Eye (tissue), 1 donor: ENCODE measurements at regions not wholly inside any gene's neighbourhood (a gene's known extent, or its start where the extent isn't known, plus 50 kb on each side); places are given as distances from the start of the nearest gene placed in this dataset.

Experiments
- DNase-seq: peaks from one replicate; pipeline ENCODE4 v3.0.0-alpha.2; 2015

DNA sequence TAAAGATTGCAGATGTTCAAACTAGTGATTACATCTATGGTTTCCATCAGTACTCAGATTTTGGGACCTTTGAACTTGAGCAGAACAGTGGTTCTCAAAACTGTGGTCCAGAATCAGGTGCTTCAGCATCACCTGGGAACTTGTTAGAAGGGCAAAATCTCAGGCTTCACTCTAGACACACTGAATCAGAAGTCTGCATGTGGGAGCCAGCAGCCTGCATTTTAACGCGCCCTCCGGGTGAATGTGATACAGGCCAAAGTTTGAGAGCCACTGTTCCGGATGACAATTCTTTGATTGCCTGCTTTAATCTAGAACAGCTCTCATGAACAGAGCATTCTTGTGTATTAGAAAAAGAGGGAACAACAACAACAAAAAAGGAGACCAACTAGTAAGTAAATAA lies 261.7 kb downstream of the GPD2 start:
- DNase-seq = no peak

- DNase-seq = peak; percentile 26
Observed at GRCh38 chr2:156700681-156701080, 264.5 kb downstream of the GPD2 start.

- DNase-seq = no peak
Observed at GRCh38 chr2:156702541-156702940, 266.4 kb downstream of the GPD2 start.

DNA sequence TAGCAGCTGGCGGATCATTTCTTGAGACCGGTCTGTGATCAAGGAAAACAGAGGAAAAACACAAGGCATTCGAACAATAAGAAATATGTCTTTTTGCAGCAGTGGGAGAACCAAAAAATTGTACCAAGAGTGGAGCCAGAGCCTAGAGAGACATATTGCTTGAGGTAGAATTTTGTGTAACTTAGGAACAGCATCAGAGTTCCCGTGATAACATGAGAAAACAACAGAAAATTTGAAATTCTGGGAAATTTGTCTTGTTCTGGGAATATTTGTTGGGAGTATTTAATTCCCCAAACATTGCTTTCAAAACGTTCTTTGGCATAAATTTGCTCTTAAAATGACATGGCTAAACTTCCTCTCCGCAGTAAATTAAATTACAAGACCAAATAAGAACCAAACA lies 267.5 kb downstream of the GPD2 start:
- DNase-seq = no peak

GRCh38 chr2:156704132-156704531 lies 268.0 kb downstream of the GPD2 start:
- DNase-seq = no peak

DNA sequence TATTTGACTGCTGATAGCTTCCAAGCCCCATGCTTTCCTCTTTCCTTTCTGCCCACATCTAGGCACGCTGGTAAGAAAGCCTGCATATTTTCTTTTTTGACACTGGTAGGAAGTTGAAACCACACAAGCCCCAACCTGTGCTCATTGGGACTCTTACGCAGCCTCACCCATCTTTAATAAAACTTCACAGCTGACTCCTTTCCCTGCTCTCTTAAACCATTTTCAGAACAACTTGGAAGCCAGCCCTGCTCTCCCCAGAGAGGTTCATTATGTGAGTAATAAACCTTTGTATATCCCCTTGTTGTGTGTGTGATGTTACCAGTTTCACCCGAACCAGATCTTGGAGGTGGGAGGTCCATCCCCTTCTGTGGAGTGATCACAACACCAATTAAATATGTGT lies 268.4 kb downstream of the GPD2 start:
- no peak for DNase-seq

GRCh38 chr2:156706576-156706975 lies 270.4 kb downstream of the GPD2 start:
- DNase-seq = no peak

DNA sequence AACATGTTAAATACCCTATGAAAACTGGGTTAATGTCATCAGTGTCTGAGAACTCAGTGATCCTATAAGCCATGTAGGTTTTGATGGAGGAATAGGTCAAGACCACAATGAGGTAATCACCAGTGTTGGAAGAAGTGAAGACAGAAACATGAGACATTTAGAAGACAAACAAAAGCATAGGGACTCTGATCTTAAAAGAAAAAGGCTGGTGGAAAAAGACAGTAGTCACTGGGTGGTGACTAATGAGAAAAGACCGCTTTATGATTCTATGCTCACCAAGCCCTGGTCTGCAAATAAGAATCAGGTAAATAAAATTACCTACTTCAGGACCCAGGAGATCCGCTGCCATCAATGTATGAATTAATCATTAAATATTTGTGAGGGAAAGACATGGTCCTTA lies 271.9 kb downstream of the GPD2 start:
- DNase-seq = no peak

DNA sequence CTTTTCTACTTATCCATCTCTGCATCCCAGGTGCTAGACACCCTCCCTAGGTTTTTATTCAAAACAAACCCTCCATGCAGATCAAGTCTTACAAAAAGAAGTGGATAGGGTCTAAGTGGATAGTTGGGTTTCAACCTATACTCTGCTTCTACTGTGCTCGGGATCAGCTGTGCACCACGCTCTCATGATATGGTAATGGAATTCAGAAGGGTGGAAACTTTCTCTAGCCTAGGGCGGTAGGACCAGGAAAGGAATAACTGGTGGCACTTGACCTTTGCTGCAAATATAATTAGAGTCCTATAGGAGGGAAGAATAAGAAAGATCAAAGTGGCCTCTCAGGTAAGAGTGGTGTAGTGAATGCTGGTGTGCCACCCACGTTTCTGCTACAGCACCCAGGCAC lies 272.9 kb downstream of the GPD2 start:
- no peak for DNase-seq

DNA sequence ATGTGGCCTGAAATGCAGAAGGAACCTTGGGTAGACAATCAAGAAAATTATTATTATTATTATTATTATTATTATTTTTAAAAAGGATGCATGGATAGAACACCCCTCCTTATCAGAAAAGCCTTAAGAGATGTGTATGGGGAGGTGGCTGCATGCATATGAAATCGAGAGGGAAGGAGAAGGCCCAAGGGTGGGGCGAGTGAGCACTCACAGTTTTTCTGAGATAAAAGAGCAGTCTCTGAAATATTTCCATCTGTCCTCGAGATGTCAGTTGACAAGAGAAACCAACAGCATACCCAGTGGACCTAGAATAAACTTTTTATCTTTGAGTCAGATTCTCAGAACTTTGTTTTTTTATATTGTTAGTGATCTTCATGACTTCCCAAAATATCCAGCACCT lies 282.9 kb downstream of the GPD2 start:
- no peak for DNase-seq

- DNase-seq = no peak
Observed at GRCh38 chr2:156727867-156728266, 291.7 kb downstream of the GPD2 start.

DNA sequence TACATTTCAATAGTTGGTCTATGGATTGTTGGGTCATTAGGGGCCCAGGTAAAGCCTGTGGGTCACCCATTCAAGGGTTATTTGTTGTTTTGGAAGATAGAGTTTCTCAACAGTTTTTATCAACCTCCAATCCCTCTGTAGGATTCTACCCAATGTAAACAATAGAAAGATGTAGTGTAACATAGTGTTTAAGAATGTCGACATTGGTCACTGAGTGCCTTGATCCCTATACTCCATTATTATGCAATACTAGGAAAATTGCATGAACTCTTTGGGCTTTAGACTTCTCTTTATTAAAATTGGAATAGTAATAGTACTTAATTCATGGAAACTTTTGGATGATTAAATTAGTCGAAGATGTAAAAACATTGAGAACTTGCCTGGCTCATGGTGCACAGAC lies 292.1 kb downstream of the GPD2 start:
- no peak for DNase-seq

- no peak for DNase-seq
Observed at GRCh38 chr2:156731506-156731905, 295.3 kb downstream of the GPD2 start.

GRCh38 chr2:156736950-156737349 lies 300.8 kb downstream of the GPD2 start:
- DNase-seq = no peak

- DNase-seq = no peak
Observed at GRCh38 chr2:156739301-156739700, 303.1 kb downstream of the GPD2 start.

DNA sequence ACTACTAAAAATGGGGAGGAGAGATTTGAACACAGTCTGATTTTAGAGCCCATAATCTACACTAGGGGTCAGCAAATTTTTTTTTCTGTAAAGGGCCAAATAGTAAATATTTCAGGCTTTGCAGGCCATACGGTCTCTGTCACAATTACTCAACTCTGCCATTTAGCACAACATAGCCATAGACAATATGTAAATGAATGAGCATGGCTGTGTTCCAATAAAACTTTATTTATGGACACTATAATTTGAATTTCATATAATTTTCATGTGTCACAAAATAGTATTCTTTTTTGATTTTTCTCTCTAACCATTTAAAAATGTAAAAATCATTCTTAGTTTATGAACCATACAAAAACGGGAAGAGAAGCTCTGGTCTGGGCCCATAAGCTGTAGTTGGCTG lies 309.4 kb downstream of the GPD2 start:
- DNase-seq = no peak

- DNase-seq = no peak
Observed at GRCh38 chr2:156748221-156748620, 312.0 kb downstream of the GPD2 start.

GRCh38 chr2:156752042-156752441 lies 315.9 kb downstream of the GPD2 start:
- DNase-seq = no peak

GRCh38 chr2:156753766-156754165 lies 317.6 kb downstream of the GPD2 start:
- no peak for DNase-seq

DNA sequence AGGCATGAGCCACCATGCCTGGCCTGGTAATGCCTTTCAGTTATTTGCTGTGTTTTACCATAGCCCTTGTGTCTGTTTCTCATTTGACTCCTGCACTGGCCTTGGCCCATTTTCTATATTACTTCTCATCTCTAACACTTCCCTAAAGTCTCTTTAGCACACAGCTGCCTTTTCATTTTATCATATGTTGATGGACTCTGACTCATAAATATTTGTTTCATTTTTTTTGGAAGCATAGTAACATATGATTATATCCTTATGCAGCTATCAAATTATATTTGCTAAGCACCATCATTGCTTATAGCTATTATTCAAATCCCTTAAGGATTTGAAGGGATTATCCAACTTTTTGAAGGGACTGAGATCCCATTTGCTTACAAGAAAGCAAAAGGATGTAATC lies 320.3 kb downstream of the GPD2 start:
- no peak for DNase-seq

DNA sequence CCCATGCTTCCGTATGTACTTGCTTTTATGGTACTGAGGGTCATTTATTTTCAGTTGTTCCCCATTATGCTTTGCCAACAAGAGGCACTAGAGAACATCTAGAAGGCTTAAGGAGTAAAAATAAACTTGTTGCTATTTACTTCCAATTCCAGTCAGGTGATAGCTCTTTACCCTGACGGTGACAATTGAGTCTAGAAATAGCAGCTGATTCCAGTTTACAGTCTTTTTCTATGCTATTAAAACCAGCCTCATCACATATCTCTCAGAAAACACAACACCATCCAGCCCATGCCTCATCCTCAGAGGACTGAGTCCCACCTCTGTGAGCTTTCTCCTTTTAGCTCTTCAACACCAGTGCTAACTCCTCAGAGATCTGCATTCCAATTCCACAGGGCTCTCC lies 327.0 kb downstream of the GPD2 start:
- no peak for DNase-seq

- DNase-seq = no peak
Observed at GRCh38 chr2:156765043-156765442, 328.9 kb downstream of the GPD2 start.

DNA sequence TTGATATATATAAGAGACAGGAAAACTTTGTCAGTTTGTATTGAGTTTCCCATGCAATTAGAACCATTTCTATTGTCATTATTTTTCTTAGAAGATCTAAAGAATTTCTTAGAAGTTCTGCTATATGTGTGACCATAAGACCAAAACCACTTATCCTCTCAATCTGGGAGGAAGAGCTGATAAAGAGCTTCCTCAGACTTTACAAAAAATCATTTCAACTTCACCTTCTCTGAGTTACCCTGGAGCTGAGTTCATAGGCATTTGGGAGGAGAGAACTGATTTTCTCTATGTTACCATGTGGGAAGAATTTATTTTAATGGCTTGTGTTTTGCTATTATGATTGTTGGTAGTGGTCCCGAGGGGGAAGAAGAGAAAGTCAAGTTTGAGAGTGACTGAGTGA lies 329.3 kb downstream of the GPD2 start:
- DNase-seq = no peak

- DNase-seq = no peak
Observed at GRCh38 chr2:156769802-156770201, 333.6 kb downstream of the GPD2 start.

DNA sequence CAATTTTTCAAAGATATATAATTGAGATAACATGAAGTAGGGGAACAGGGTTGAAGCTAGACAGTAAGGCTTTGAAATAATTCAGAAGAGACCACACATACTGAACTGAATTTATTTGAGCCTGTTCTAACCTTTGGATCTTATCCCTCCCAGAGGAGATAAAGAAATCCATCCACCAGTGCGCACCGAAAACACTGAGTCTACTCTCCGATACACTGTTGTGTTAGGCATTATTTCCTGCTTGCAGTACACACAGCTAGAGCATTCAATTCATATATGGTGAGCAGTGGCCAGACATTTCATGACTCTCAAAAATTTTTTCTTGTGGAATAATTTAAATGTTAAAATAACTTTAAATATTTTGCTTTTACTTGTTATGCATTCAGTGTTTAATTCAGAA lies 342.7 kb downstream of the GPD2 start:
- DNase-seq = no peak

GRCh38 chr2:156779416-156780120 lies 343.4 kb downstream of the GPD2 start:
- no peak for DNase-seq
